Fibroblast of skin of left quadriceps (primary cell): ENCODE measurements at regions not wholly inside any gene's neighbourhood (a gene's known extent, or its start where the extent isn't known, plus 50 kb on each side); places are given as distances from the start of the nearest gene placed in this dataset.

Experiments used
- DNase-seq, 2 experiments: peaks; one replicate each; pipeline ENCODE4 v3.0.0-alpha.2; 2013; ENCODE audit warnings: low read depth in 2 of 2

DNA sequence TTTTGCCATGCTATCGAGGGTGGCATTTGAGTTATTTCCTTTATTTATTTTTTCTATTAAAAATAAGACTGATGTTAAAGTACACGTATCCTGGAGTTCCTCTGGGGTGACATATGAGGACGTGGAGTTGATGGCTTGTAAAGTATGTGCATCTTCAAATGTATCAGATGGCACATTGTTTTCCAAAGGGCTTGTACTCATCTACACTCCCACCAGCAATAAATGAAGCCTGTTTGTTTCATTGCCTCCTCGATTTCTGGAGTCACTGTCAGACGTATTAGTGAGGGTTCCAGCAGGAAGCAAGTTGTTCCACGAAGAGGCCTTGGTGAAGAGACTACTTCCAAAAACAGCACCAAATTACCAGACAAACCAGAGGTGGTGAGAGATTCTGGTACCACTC lies 423.9 kb downstream of the NPHP4 start:
- no peak for DNase-seq

DNA sequence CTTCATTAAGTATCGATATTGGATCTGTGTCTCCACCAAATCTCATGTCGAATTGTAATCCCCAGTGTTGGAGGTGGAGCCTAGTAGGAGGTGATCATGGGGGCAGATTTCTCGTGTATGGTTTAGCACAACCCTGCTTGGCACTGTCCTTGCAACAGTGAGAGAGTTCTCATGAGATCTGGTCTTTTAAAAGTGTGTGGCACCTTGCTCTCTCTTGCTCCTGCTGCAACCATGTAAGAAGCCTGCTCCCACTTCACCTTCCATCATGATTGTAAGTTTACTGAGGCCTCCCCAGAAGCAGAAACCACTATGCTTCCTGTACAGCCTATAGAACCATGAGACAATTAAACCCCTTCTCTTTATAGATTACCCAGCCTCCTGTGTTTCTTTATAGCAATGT lies 424.4 kb downstream of the NPHP4 start:
- no peak for DNase-seq

DNA sequence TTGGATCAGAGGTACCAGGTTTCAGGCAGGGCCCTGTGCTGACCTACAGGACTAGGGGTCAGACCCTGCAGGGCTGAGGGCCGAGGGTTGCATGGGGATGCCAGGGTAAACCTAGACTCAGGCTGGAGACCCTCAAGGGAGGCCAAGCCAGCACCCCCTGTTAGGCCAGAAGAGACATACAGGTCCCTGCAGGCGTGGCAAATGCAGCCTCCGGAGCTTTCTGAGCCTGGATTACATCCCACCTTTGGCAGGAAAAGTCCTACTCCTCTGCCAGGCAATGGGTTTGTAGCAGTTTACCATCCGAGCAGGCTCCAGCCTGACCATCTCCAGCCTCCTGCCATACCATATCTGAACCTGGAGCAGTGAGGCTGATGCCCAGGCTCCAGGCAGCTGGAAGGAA lies 425.3 kb downstream of the NPHP4 start:
- DNase-seq = no peak

DNA sequence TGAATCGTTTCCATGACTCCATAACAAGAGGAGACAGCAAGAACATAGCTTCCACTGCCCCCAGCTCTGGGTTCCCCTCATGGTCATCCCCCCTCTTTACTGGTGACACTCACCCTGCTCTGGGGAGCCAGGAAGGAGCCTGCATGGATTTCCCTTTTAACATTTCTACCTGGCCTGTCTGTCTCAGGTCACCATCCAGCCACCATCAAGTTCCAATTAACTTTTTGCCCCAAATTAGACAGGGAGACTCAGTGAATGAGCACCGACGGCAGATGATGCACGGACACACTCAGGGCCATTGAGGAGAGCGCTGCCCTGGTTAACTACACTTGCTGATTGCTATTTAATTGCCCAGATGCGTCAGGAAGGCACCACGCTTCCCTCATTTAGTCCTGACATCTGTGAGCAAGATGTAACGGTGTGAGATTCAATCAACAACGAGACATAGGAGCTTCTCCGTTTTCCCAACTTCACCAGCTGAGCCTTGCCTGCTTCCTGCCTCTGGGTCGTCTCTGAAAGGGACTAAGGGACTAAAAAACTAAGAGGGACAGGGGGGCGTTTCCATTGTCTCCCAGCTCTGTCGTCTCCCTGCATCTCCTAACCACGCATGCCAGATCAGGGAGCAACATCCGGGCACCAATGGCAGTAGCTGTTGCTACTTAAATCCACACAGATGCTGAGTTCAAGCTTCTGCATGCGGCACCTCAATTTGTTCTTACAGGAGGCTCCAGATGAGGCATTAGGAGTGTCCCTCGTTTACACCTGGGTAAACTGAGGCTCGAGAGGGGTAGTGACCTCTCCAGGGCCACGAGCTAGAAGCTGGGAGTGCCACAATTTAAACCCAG lies 426.7 kb downstream of the NPHP4 start:
- DNase-seq = no peak

DNA sequence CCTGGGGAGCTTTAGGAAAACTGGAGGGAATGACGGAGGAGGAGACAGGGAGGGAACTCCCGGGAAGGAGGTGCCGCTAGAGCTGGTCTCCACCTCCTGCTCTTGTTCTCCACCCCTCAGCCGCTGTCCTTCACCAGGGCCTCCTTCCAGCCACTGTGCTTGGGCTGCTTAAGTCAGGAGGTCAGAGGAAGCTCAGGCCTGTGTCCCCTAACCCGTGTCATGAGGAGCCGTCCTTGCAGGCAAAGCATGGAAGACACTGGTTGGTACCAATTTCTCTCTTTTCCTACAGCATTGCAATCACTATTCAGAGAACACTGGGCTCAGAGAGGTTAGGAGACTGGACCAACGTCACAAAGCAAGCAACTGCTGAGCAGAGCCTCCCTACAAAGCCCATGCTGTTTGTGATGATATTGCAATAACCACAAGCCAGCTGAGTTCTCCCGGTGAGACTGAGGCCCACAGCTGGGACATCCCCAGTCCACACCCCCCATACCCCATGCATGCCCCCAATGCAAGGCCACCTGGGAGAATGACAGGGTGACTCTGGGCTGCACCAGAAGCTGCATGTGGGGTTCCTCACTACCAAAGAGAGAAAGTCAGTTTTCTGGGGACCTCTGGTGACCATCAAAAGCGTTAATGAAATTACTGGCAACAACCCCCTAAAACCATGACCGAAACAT lies 427.5 kb downstream of the NPHP4 start:
- DNase-seq = no peak

DNA sequence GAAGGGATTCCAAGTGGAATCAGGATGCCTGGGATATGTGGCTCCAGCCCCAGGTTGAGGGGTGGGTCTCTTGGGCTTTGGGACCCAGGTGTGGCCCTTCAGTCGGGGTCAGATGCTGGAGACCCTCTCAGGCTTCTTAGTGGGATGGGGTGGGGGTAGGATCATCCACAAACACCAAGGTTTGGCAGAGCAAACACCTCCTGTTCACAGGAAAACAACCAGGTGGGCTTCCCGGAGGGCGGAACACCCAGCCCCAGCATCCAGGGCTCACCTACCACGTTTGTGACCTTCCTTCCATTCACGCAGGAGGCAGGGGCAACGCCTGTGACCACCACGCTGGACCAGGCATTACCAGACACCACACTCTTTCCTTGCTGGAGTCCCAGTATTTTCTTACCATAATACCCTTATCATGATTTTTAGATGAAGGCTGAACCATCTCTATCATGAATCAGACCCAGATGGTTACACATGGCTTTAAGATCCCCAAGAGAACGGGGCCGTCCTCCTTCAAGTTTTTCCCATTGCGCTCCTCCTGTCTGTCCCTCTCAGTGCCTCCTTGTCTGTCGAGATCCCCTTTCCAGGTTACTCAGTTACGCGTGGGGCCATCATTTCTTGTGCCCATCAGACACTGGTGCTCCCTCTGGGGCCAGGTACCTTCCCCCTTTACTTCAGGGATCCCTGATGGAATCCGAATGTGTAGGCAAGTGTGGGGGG lies 428.2 kb downstream of the NPHP4 start:
- DNase-seq = no peak

DNA sequence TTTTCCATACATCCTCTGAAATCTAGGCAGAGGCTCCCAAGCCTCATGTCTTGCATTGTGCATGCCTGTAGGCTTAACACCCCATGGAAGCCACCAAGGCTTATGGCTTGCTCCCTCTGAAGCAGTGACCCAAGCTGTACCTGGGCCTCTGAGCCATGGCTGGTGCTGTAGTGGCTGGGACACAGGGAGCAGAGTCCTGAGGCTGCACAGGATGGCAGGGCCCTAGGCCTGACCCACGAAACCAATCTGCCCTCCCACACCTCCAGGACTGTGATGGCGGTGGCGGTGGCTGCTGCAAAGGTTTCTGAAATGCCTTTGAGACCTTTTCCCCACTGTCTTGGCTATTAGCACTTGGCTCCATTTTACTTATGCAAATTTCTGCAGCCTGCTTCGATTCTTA lies 429.5 kb downstream of the NPHP4 start:
- no peak for DNase-seq

DNA sequence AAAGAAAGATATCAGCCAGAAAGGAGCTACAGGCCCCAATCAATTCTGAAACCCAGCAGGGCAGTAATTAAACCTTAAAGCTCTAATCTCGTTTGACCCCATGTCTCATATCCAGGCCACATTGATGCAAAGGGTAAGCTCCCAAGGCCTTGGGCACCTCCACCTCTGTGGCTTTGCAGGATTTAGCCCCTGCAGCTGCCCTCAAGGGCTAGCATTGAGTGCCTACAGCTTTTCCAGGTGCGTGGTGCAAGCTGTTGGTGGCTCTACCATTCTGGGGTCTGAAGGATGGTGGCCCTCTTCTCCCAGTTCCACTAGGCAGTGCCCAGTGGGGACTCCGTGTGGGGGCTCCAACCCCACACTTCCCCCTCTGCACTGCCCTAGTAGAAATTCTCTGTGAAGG lies 429.9 kb downstream of the NPHP4 start:
- no peak for DNase-seq

DNA sequence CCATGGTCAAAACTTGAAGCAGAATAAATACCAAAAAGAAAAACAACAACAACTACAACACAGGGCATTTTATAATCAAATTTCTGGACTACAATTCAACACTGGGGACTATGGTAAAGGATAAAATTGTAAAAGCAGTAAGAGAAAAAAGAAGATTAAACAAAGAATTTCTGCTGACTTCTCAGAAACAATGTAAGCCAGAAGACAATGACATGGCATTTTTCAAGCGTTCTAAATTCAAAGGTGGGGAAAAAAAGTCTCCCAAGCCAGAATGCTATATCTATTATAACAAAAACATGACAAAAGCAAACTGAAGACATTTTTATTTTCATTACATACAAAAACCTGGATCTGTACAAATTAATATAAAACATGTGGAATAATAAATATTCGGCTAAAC lies 433.1 kb downstream of the NPHP4 start:
- no peak for DNase-seq

DNA sequence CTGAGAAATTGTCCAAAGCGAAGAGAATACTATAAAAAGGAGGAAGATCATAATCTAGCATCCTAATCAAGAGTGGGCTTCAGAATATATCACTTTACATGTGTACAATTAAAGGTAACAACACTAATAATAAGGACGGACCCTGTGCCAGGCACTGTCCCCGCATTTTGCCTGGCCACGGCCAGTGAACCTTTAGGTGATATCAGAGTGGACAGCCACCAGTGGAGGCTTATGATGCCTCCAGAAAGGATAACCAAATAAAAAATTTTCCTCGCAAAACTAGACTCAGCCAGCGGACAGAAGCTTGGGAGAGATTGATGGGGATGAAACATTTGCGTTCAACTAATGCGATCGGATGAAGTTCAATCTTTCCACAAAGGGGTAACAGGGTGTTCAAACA lies 436.4 kb downstream of the NPHP4 start:
- no peak for DNase-seq

DNA sequence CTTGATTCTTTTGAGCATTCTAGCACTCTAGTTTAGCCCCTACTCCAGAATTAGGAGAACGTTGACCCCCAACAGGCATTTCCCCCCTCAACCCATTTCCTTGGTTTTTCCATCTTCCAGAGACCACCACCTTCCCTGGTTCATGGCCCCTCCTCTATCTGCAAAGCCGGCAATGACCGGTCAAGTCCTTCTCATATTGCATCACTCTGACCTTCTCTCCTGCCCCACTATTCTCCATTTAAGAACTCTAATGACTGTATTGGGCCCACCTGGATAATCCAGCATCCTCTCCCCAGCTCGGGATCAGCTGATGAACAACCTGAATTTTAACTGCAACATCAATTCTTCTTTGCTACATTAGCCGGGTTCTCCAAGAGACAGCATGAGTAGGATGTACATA lies 437.4 kb downstream of the NPHP4 start:
- DNase-seq = no peak

DNA sequence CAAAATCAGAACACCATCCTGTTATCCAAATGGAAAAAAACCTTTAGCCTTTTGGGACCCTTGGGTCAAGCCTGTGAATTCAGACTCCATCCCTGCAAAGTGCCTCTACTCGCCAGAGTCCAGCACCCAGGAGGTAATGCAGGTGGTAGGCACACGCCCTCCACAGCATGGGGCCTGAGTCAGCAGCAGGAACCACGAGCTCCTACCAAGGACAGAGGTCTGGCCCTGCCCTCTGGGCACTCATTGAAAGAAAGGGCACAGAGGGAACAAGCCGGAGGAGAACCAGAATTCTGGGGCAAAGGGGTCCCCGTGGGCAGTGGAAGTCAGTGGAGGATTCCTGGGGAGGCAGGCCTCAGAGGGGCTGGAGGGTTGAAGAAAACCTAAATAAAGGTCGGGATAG lies 438.1 kb downstream of the NPHP4 start:
- no peak for DNase-seq

DNA sequence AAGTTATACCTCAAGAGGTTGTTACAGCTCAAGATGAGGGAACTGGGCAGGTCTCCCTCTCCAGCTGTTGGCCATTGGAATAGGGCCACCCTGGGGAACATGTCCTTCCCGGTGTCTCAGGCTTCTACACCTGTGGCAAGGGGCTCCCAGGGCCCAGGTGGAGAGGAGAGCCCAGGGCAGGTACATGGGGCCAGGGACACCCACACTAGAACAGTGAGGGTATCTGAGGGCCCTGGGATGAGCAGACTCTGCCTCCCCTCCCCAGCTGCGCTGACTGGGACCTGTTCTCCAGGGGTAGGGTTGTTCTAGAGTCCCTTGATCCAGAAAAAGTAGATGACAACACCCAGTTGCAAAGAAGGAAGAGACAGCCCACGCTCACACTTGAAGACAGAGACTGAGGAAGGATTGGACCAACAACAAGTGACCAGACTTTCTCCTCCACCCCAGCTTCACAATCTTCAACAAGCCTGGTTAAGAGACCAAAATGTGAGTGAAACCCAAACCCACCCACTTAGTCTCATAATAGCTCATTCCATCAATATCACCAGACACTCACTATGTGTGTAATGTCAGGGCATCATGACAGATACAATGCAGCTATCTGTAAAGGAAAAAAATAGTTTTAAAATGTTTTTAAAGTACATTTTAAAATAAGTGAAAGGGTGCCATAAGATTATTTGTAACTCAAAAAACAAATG lies 439.3 kb downstream of the NPHP4 start:
- DNase-seq = no peak

DNA sequence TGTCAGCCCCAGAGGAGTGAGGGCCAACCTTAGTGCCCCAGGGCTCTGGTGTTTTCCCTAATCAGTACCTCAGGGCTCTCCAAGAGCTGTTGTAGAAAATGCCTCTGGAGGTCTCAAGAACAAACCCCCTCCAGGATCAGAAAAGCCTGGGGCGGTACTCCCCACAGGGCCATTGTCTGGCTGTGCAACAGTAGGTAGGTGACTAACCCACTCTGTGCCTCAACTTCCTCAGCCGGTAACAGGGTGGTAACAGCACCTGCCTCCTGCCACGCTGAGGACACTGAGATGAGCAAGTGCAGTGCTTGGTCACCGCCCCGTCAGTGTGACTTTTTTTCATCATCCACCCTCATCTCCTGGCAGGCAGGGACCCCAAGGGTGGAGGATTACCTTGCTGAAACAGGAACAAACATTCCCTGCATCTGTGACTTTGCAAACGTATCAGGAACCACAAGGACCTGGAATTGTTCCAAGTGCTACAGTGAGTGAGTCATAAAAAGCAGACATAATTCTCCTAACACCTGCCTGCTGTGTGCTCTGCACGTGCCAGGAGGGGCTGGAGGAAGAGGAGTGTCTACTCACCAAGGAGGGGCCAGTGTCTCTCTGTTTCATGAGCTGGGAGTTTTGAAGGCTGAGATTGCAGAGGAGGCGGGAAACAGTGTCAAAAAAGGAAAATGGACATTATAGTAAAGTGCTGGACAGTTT lies 440.8 kb downstream of the NPHP4 start:
- no peak for DNase-seq

DNA sequence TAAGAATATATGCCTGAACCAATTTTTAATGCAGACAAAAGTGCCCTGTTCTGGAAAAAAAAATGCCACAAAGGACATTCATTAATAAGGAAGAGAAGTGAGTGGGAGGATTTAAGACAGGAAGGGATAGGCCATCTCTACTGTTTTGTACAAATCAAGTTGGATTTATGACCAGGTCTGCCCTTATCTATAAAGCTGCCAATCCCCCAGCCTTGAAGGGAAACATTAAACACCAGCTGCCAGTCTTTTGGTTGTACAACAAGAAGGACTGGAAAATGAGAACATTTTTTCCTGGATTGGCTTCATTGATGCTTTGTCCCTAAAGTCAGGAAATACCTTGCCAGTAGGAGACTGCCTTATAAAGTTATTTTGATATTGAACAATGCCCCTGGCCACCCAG lies 444.0 kb downstream of the NPHP4 start:
- no peak for DNase-seq

DNA sequence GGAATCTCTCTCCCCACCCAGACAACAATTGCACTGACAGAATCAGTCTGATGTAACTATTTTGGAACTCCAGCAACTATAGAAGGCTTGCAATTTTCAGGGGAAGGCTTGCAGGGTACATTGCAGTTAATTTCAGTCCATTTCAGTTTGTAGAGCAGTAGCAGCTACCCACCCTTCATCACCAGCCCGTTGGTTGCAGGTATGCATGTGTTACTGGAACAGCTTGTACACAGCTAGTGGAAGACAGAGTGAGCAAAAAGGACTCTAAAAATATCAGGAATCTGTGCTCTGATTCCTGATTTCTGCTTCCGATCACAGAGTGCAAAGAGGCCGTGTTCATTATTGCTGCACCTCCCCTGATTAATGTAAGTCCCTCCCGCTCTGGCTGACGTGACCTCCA lies 449.0 kb downstream of the NPHP4 start:
- DNase-seq = no peak

DNA sequence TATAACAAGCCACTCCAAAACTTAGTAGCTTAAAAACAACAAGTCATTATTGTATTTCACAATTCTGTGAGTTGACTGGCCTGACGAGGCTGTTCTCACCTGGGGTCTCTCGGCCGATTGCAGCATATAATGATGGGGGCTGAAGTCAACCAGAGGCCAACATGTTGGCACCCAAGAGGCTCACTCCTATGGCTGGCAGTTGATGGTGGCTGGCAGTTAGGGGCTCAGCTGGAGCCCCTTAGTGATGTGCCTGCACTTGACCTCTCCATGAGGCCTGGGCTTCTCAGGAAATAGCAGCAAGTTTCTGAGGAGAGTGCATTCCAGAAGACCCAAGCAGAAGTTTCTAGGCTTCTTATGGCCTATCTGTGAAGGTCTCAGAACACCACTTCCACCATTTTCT lies 459.4 kb downstream of the NPHP4 start:
- no peak for DNase-seq

DNA sequence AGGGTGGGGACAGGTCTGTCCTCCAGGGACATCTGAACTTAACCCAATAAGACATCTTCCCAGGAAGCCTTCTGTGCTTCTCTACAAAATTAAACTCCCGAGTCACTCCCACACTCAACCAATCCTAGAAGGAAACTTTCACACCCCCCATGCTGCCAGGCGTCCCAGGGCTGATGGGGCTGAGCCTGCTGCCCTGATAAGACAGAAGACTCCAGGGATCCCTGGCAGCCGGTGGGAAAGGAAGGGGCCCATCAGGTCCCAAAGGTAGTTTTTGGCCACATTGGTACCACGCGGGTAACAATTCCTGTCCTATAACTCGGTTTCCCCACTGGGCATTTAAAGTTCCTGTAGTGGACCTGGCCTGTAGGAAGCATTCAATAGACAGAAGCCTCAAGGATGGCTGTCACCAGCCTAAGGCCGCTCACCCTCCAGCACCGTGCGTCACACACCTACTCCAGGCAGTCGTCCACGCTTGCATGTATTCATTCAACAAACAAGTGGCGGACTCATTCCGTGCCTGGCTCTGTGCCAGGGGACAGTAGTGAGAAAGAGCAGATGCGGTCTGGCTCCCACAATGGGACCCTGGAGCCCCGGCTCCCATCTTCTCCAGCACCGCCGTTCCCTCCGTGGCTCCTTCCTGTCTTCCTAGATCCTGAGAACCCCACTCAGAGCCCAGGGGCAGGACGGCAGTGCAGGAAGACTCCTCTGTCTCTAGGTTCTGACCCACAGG lies 465.2 kb downstream of the NPHP4 start:
- no peak for DNase-seq

DNA sequence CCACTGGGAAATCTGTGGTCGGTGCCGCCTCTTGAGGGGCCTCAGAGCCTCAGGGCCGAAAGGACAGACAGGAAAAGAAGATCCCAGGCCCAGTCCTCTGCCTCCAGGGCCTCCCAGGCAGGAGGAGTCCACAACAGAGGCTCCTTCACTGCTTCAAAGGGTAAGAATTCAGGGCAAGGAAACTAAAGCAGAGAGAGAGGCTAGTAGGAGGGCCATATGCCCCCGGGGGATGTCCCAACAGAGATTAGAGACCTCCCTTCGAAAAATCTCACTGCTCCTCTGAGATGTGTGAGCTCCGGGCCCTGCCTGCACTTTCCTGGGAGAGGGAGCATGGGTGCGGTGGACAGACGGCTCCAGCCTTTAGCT lies 465.9 kb downstream of the NPHP4 start:
- DNase-seq = no peak

DNA sequence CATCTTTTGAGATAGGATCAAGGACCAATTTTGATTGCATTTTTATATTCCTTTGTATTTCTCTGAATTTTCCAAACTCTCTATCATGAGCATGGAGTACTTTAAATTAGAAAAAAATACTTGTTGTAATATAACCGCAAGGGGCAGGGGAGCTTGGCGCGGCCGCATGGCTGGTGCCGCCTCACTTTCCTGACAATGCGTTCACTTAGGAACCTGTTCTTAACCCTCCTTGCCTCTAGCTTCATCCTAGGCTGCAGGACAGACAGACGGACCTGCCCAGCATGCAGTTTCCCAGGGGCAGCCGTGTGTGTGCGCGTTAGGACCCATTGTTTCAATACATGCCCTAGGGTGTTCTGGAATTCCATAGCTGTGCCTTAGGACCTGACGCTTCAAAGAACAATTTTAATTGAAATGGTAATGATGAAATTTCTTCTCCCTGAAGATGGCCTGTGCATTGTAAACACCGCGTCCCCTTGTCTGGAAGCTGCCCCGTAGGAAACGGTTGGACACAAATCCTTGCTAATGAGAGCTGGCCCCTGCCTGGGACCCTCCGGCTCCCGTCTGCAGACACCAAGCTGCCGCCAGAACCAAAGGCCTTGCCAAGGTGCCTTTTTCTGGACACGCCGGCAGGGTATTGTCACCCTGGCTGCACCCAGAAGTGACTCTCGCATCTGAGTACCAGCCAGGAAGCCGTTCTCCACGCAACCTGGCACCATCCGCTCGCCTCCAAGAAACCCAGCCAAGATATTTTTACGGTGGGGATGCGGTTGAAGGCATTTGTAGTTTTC lies 466.4 kb downstream of the NPHP4 start:
- no peak for DNase-seq
